NAMALWA (cell line): ENCODE measurements at regions not wholly inside any gene's neighbourhood (a gene's known extent, or its start where the extent isn't known, plus 50 kb on each side); places are given as distances from the start of the nearest gene placed in this dataset.

Experiments
- DNase-seq: peaks from one replicate; pipeline ENCODE4 v3.0.0-alpha.2; 2015; ENCODE audit warnings: low spot score

DNA sequence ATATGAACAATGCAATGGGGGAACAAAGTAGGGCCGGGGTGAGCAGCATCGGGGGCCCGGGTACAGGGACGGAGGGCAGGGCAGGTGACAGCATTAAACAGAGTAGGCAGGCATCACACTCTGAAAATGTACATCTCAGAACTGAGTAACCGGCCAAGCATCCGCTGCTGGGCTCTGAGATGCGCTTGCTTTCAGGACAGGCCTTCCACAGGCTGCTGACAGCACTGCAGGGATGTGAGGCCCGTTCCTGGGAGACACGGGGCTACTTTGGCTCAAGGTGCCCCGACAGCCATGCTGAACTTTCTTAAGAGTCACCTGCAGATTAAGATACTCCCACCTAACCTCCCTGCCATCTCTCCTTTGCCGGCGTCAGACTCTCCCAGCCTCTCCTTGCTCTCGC, 64.3 kb upstream of the FGFR2 start:
- DNase-seq: no peak

DNA sequence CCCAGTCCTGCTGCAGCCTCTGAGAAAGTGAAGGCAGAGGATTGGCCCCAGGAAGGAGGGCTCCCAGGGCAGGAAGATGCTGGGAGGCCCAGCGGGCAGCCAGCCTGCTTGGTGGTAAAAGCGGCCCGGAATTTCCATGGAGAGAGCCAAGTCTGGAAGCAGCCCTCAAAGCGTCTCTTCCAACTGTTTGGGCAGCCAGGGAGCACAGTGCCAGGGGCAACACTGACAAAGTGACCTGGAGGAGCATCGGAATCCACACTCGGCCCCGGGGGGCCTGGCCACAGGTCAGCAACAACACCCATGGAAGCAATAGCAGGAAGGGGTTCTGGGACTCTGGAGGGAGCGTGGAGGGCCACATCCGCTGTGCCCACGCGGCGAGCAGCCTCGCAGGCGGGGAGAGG, 63.2 kb upstream of the FGFR2 start:
- no peak for DNase-seq

DNA sequence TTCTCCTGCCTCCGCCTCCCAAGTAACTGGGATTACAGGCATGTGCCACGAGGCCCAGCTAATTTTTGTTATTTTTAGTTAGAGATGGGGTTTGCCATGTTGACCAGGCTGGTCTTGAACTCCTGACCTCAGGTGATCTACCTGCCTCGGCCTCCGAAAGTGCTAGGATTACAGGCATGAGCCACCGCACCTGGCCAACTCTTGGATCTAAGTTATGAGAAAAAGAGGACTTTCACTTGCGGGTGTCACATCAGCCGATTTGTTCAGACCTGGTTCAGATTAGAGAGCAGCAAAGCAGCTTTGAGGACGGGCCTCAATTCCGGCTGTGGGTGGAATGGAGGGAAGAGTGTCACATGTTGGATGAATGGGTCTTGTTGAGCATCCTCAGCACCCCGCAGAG, 61.0 kb upstream of the FGFR2 start:
- no peak for DNase-seq

DNA sequence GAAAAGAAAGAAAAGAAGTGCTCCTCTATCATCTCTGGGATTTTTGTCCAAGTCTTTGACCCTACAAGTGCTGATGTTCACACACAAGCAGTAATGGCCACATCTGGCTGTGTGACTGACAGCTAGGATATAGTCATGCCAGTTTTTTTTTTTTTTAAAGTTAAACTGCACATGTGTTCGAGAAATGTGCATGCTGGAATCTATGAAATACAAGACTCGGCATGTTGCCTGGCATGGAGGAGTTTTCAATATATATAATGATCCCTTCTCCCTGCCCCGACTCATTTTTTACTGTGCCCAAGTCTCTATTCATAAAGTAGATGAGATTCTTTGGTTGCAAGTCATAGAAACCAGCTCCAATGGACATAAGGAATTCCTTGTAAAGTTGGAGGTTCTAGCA, 60.4 kb upstream of the FGFR2 start:
- DNase-seq: no peak

DNA sequence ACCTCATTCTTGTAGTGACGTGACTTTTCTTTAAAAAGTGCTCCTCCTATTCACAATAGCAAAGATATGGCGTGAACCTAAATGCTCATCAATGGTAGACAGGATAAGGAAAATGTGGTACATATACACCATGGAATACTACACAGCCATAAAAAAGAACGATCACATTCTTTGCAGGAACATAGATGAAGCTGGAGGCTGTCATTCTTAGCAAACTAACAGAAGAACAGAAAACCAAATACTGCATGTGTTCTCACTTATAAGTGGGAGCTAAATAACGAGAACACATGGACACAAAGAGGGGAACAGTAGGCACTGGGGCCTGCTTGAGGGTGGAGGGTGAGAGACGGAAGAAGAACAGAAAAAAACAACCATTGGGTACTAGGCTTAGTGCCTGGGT, 59.9 kb upstream of the FGFR2 start:
- DNase-seq: no peak

DNA sequence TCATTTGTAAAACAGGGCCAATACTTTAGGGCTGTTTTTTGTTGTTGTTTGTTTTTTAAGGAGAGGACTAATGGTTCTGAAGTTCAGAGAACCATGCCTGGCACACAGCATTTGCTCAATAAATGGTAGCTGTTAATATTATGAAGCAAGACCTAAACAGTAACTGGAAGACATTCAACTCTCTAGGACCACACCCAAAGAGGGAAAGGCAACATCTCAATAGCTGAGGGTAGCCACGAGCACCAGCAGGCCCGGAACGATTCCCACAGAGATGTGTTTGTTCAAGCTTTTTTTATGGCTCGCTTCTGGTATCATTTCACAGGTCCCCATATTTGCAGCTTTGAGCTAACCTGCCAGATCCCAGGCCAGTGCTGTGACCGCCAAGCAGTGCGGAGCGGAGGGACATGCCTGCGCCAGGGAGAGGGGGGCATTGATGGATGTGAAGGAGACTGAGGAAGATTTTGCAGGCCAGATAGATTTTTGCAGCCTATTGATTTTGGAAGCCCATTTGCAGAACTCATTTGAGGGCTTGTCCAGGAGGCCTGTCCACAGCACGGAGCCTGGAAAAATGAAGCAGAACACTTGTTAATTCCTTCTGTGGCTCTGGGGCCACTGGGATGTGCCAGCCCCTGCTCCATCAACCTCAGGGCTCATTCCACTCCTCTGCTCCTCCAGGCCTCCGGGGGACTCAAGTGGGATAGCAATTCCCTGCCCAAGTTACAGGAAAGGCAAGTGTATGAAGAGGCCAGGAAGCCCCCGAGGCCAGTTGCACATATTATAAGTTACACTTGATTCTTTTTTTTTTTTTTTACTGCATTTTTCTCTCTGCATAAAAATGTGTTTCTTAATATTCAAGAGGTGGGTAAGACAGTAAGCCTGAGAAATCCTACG, 57.3 kb upstream of the FGFR2 start:
- DNase-seq: no peak

DNA sequence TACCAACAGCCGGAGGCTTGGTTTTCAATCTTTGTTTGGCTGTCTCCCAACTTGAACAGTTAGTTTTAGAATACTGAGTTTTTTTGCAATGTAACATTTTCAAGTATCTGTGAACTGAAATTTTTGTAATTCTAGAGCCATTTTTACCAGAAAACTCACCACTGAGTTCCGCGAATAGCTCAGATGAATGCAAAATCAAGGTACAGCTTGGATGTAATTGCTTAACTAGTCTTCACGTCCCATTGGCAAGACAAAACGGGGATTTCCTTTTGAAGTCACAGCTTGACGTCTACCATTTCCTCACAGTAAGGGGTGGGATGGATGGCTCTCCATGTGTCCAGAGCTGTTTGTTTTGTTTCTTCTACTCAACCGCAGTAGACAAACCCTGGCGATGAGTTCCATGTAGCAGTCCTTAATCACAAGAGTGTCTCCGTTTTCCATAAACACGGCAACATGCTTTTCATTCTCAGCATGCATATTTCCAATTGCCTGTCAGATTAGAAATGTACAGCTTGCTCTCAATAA, 55.8 kb upstream of the FGFR2 start:
- no peak for DNase-seq

DNA sequence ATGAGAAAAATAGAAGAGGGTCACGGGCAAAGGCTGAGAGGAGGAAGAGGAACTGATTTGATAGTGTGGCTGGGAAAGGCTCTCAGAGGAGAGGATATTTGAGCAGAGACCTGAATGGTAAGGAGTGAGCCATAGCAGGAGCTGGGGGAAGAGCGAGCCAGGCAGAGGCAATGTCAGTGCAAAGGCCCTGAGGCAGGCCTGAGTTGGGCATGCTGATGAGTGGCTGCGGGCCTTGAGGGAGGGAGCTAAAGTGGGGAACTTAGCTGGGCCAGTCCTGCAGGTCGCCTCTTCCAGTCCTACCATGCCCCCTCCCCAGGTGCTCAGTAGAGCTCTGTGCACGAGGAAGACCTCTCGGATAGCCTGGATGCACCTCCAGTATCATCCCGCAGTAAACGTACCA, 55.4 kb upstream of the FGFR2 start:
- DNase-seq: no peak

DNA sequence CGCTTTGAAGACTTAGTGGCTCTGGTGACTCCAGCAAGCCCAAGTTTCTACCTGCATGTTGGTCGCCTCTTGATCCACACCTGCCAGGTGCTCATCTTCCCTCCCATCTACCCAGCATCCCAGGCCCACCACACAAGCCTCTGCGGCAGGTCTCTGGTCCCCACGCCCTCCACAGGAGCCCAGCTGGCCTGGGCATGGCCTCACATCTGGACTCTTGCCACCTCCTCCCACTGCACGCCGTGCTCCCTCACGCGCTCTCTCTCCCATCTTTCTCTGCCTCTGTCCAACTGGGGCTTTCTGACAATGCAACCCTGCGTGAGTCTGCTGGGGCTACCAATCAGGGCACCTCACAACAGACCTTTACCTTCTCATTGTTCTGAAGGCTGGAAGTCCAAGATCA, 50.2 kb upstream of the FGFR2 start:
- no peak for DNase-seq

DNA sequence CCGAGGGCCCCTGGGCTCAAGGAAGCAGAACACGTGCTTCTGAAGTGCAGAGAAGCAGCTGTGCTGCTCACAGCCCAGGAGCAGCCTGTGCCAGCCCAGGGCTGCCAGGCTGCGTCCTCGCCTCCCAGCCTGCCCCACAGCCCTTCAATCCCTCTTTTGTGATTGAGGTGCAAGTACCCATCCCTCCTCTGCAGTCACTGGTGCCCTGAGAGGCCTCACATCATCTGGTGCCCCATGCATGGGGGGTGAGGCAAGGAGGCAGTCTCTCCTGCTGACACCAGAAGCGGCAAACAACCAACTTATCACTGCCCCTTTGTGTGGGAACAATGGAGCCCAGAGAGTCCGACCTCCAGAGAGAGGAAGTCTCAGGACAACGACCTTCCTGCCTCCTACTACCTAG, 49.8 kb upstream of the FGFR2 start:
- no peak for DNase-seq
